Fibroblast of peridontal ligament (primary cell): ENCODE measurements at regions not wholly inside any gene's neighbourhood (a gene's known extent, or its start where the extent isn't known, plus 50 kb on each side); places are given as distances from the start of the nearest gene placed in this dataset.

Experiments
- DNase-seq: peaks from one replicate; pipeline ENCODE4 v3.0.0-alpha.2; 2010; ENCODE audit errors: extremely low read depth

GRCh38 chr13:109883181-109884180, 97.1 kb upstream of the IRS2 start:
- DNase-seq: no peak

GRCh38 chr13:109881961-109882558, 95.7 kb upstream of the IRS2 start:
- no peak for DNase-seq

GRCh38 chr13:109881347-109881725, 95.0 kb upstream of the IRS2 start:
- DNase-seq: no peak

DNA sequence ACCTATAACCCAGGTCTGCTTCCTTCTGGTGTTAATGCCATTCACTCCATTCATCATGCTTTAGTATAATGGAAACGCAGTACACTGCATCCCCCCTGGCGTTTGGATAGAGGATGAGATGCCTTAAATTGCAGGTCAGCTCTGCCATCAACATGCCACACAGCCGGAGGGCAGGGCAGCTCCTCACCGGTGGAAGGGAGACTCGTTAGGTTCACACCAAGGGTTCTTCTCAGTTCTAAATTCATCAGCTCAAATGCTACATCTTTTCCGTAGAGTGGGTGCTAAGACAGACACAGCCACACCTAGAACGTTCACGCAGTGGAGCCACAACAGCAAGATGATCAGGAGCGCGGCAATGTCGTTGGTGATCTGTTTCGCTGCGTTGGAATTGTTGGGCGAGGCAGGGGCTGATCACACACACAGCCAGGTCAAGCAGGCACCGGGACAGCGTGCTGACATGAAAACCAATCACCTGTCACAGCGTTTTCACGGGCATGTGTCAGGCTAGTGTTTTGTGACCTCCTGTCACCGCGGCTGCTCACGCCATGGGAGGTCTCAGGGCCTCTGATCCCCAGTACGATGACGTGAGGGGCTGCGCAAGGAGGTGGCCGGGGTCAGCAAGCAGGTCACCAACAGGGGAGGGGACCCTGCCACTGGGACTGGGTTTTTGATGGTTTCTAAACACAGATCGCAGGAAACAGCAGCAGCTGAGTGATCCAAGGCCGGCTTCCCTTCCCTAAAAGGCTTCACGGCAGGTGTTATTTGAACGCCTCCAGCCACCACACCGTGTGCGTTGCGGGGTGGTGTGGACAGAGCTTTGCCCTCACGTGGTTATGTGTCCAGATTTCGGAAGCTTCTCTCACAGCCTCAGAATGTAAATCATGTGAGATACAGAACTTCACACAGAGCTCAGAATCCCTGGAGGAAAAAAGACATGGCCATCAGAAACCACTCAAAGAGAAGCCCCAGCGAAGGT, 94.3 kb upstream of the IRS2 start:
- DNase-seq: no peak

GRCh38 chr13:109879338-109879737, 93.0 kb upstream of the IRS2 start:
- no peak for DNase-seq

DNA sequence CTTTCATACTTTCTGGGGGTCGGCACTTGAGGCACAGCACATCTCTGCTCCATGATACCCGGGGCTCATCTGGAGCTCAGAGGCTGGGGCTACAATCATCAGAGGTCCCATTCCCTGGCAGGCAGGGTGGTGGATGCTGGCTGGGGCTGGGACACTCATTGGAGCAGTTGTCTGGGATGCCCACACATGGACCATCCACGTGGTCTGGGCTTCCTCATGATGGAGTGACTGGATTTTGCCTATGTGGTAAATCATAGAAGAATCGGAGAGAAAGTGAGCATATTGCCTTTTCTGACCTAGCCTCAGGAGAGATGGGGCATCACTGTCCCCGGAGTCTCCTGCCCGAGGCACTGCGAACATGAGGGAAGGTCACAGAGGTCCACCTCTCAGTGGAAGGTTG, 91.4 kb upstream of the IRS2 start:
- DNase-seq: no peak

DNA sequence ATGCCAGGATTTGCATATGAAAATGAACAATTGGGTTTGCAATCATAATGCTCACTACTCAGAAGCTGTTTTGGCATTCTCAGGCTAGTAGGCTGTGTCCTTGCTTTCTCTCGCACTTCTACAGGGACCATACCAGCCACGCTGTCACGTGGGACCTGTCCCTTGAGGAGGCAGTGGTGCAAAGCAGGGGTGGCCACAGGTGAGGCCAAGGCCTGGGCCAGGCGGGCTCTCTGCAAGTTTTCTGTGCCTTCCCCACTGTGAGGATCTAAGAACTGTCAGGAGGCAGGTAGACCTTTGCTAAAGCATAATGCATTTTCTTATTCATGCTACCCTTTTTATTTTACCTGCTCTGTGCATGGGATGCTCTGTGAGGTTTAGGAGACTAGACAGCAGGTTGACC, 89.4 kb upstream of the IRS2 start:
- no peak for DNase-seq

GRCh38 chr13:109874484-109875454, 88.4 kb upstream of the IRS2 start:
- DNase-seq: peak; percentile 45

GRCh38 chr13:109873351-109874123, 87.2 kb upstream of the IRS2 start:
- no peak for DNase-seq

DNA sequence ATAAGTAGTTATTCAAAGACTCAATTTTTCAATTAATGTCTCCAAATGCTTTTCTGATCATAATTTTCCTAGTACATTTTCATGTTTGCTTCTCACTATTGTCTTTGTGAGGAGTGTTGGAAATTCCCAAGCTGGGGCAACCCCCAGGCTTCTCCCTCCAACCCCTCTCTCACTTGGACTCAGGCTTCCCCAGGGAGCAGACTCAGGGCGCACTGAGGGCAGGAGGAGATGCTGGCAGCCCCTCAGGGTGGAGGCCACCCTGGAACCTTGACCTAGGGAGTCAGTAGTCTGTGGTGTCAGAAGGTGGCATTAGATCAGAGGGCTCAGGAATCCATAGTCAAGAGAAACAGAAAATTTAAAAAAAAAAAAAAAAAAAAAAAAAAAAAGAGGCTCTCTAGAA, 86.5 kb upstream of the IRS2 start:
- DNase-seq: no peak

DNA sequence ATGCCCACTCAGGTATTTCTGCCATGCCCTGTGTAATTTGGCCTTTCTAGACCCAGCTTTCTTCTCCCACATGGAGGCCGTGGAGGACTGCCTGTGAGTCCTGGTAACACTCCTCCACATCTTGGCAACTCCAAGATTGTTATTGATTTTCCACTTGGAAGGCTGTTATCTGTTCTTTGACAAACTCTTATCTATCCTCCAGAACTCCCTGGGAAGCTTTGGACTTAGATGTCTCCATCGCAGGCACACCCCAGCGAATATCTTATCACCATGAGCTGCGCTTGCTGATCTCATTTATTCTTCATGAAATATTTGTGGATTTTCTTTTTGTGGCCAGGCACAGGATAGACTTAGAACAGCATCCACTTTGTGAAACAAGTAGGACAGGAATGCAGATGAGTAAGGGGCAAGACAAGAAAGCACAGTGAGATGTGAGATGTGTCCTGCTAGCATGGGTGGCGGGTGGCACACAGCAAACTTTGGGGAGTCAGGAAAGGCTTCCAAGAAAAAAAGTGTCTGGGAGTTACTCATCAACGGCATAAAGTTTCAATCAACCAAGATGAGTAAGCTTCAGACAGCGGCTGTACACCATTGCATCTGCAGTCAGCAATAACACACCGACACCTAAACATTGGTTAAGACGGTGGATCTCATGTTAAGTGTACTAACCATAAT, 84.5 kb upstream of the IRS2 start:
- peak; percentile 12 for DNase-seq

GRCh38 chr13:109870274-109870673, 83.9 kb upstream of the IRS2 start:
- DNase-seq: no peak

DNA sequence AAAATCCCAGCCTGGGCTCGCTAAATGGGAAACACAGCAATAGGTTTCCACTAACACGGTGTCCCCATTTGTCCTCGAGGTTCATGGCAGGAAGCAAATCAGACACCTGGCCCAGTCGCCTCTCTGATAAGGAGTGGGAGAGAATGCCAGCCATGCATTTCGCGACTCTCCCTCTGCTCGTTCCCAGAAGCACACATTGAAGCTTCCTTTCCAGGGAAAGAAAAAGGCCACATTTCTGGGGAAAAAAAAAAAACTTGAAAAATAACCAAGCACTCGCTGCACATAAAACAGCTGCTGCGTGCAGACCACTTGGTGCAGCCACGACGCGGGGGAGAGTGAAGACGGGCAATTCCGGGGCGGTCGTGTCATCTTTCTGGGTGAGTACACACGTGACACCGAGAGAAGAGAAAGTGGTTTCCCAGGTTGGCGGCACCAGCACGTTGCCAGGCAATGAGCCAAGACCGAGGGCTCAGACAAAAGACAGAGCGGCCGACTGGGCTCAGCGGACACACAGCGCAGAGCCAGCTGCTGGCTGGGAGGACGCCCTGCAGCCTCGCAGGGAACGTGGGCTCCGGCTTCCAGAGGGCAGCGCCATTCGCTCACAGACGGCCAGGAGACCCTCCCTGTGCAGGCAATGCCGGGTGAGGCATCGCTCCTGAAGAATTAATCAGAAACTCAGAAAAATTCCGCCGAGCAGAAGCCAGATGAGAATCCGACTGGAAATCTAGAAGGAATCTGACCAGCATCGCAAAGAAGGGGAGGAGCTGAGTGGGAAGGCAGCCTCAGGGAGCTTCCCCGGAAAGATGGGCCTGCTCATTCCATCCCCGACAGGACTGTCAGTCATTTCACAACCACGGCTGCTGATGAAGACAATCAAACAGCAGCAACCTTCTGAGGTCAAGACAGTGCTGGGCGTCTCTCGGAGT, 83.2 kb upstream of the IRS2 start:
- DNase-seq: peak; percentile 45

- DNase-seq: no peak
These were observed 82.4 kb upstream of the IRS2 start for GRCh38 chr13:109868578-109869311.

- DNase-seq: no peak
These were observed 81.4 kb upstream of the IRS2 start for GRCh38 chr13:109867766-109868165.

GRCh38 chr13:109862627-109863026, 76.2 kb upstream of the IRS2 start:
- DNase-seq: peak; percentile 16

- DNase-seq: no peak
These were observed 73.5 kb upstream of the IRS2 start for GRCh38 chr13:109859898-109860297.
